SH-SY5Y (cell line): ENCODE measurements at regions not wholly inside any gene's neighbourhood (a gene's known extent, or its start where the extent isn't known, plus 50 kb on each side); places are given as distances from the start of the nearest gene placed in this dataset.

ENCODE experiments used
- GATA2 ChIP-seq: IDR thresholded peaks from 2 replicates; pipeline ENCODE4 v1.6.1; 2011; ENCODE audit warnings: mild to moderate bottlenecking, low read depth, low read length
- GATA3 ChIP-seq: IDR thresholded peaks from 2 replicates; pipeline ENCODE4 v1.6.1; 2011; ENCODE audit warnings: low read depth, mild to moderate bottlenecking, low read length, moderate library complexity

- TF ChIP-seq GATA3 (no peak), GATA2 (no peak)
These were observed 147.9 kb downstream of the B3GNT2 start for GRCh38 chr2:62343636-62344337.
